ENCODE measurements at regions not wholly inside any gene's neighbourhood (a gene's known extent, or its start where the extent isn't known, plus 50 kb on each side); places are given as distances from the start of the nearest gene placed in this dataset.
"Not testable (repeated sequence)": the region's sequence is repeated elsewhere in the genome, so short reads cannot be mapped to it uniquely, and the experiment has no call there.

GRCh38 chr6:832804-833203 is 139.9 kb upstream of the EXOC2 start:
- not testable (repeated sequence) for TF ChIP-seq CTCF (tag by site-specific recombination; IDR thresholded peaks at IDR 0.05); YY1 (tag by site-specific recombination; IDR thresholded peaks at IDR 0.05); KLF10 (tag by site-specific recombination; IDR thresholded peaks at IDR 0.05); ZBTB49 (tag by site-specific recombination; IDR thresholded peaks at IDR 0.05; ENCODE audit: low read depth); ZNF692 (tag by site-specific recombination; IDR thresholded peaks at IDR 0.05); ZNF555 (tag by site-specific recombination; conservative IDR thresholded peaks at IDR 0.05); ZNF362 (tag by site-specific recombination; IDR thresholded peaks at IDR 0.05); ZNF621 (tag by site-specific recombination; IDR thresholded peaks at IDR 0.05)
